OCI-LY7 (cell line): ENCODE measurements at regions not wholly inside any gene's neighbourhood (a gene's known extent, or its start where the extent isn't known, plus 50 kb on each side); places are given as distances from the start of the nearest gene placed in this dataset.

Experiments used
- CTCF ChIP-seq: fragments of 200-600 bp; sonication (generic); conservative IDR thresholded peaks from 2 replicates; pipeline ENCODE4 v1.5.1; 2014; ENCODE audit warnings: mild to moderate bottlenecking, antibody characterized with exemption, low read length, moderate library complexity, mixed read lengths
- EZH2phosphoT487 ChIP-seq: fragments of 200-600 bp; sonication (generic); IDR thresholded peaks from 2 replicates; pipeline ENCODE4 v1.6.1; 2018; ENCODE audit warnings: low read depth, borderline replicate concordance, mild to moderate bottlenecking, mixed run types, antibody characterized with exemption, low read length, moderate library complexity, mixed read lengths

- TF ChIP-seq CTCF (no peak), EZH2phosphoT487 (no peak)
Observed at GRCh38 chr22:22033803-22034468, 51.3 kb upstream of the TOP3B start.
